A673 (cell line): ENCODE measurements at regions not wholly inside any gene's neighbourhood (a gene's known extent, or its start where the extent isn't known, plus 50 kb on each side); places are given as distances from the start of the nearest gene placed in this dataset.
"Not testable (repeated sequence)": the region's sequence is repeated elsewhere in the genome, so short reads cannot be mapped to it uniquely, and the experiment has no call there.

Experiments used
- BruUV-seq: library from RNA; stranded (reverse); fragments of 400-500 nt; replicated peaks from 2 replicates; lab custom pipeline; 2021; lab: Mats Ljungman, UMichigan
- CTCF ChIA-PET: fragments of 300-600 bp; sonication (Branson Sonifier 250); formaldehyde crosslinking; loops from one replicate; lab custom pipeline; 2022; ENCODE audit warnings: antibody characterized with exemption; lab: Charles Lee
- POLR2A ChIA-PET: fragments of 300-600 bp; sonication (Branson Sonifier 250); formaldehyde crosslinking; loops from one replicate; lab custom pipeline; 2022; ENCODE audit warnings: antibody characterized with exemption; ENCODE audit not compliant: low non-redundant PET; lab: Charles Lee
- DNase-seq: peaks from one replicate; pipeline ENCODE4 v3.0.0-alpha.2; 2015; ENCODE audit warnings: low spot score
- H3K27ac ChIP-seq: fragments of 200-600 bp; sonication (generic); 2 replicates; pipeline ENCODE4 v1.5.1; 2016; ENCODE audit warnings: mixed run types, low read depth, mild to moderate bottlenecking, mixed read lengths, antibody characterized with exemption, low read length; ENCODE audit not compliant: poor library complexity, severe bottlenecking
- H3K27me3 ChIP-seq: fragments of 200-600 bp; sonication (generic); replicated peaks from 2 replicates; pipeline ENCODE4 v1.6.1; 2017; ENCODE audit warnings: mixed run types, low read depth, mild to moderate bottlenecking, mixed read lengths, antibody characterized with exemption, low read length; ENCODE audit not compliant: insufficient read depth, poor library complexity
- H3K36me3 ChIP-seq: fragments of 200-600 bp; sonication (generic); 2 replicates; pipeline ENCODE4 v1.6.1; 2016; ENCODE audit warnings: mixed run types, mild to moderate bottlenecking, mixed read lengths, antibody characterized with exemption, low read length; ENCODE audit not compliant: insufficient read depth, poor library complexity, severe bottlenecking
- H3K4me1 ChIP-seq: fragments of 200-600 bp; sonication (generic); 2 replicates; pipeline ENCODE4 v1.6.1; 2017; ENCODE audit warnings: mixed run types, mild to moderate bottlenecking, mixed read lengths, antibody characterized with exemption, low read length; ENCODE audit not compliant: insufficient read depth, poor library complexity, severe bottlenecking
- H3K4me3 ChIP-seq: fragments of 200-600 bp; sonication (generic); 2 replicates; pipeline ENCODE4 v1.5.1; 2016; ENCODE audit warnings: low read depth, mixed run types, mild to moderate bottlenecking, mixed read lengths, low read length; ENCODE audit not compliant: poor library complexity, severe bottlenecking
- H3K9me3 ChIP-seq: fragments of 200-600 bp; sonication (generic); 2 replicates; pipeline ENCODE4 v1.6.1; 2016; ENCODE audit warnings: mixed run types, low read depth, mild to moderate bottlenecking, mixed read lengths, antibody characterized with exemption, low read length; ENCODE audit not compliant: poor library complexity, severe bottlenecking
- CTCF ChIP-seq: fragments of 300-800, 200-600 bp; sonication (generic); conservative IDR thresholded peaks from 2 replicates; pipeline ENCODE4 v1.5.1; 2017; ENCODE audit warnings: low read depth, mild to moderate bottlenecking, antibody characterized with exemption, low read length, moderate library complexity, mixed read lengths
- EZH2 ChIP-seq: fragments of 200-600 bp; sonication (generic); IDR thresholded peaks from 2 replicates; pipeline ENCODE4 v1.6.1; 2017; ENCODE audit warnings: borderline replicate concordance, low read depth, mild to moderate bottlenecking, mixed read lengths, antibody characterized with exemption, low read length; ENCODE audit not compliant: poor library complexity, severe bottlenecking
- intact Hi-C: fragments of 100-400 bp; cut with micrococcal nuclease; formaldehyde crosslinking; loops from one replicate; pipeline ENCODE4 v1.10.0; 2022; ENCODE audit not compliant: unreplicated experiment

GRCh38 chr9:32200896-32201295, 183.5 kb upstream of the ACO1 start:
- Histone ChIP-seq H3K27ac (no peak overlapping the region), H3K4me1 (no peaks in the 10 kb centered on the region), H3K9me3 (no peaks in the 10 kb centered on the region), H3K27me3 (no peaks in the 10 kb centered on the region), H3K4me3 (no peak overlapping the region), H3K36me3 (no peaks in the 10 kb centered on the region)
- no peak for TF ChIP-seq EZH2
- no peak for TF ChIP-seq CTCF
- POLR2A ChIA-PET: no interaction called here
- no peak for DNase-seq
- no TSS peak for BruUV-seq
- intact Hi-C loops: no loop called here
- CTCF ChIA-PET: no interaction called here

DNA sequence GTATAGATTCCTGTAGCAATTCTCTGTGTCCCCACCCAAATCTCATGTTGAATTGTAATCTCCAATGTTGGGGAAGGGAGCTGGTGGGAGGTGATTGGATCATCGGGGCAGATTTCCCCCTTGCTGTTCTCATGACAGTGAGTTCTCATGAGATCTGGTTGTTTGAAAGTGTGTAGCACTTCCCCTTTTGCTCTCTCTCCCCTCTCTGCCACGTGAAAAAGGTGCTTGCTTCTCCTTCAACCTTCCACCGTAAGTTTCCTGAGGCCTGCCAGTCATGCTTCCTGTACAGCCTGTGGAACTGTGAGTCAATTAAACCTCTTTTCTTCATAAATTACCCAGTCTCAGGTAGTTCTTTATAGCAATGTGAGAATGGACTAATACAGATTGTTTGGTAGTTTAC, 175.3 kb upstream of the ACO1 start:
- CTCF ChIA-PET: not testable (repeated sequence)

GRCh38 chr9:32218100-32218767, 166.2 kb upstream of the ACO1 start:
- no peak overlapping the region for H3K27ac ChIP-seq

More for the DNA sequence above, 175.3 kb upstream of the ACO1 start:
- H3K36me3 ChIP-seq, H3K27me3 ChIP-seq, BruUV-seq, H3K4me3 ChIP-seq, H3K27ac ChIP-seq, POLR2A ChIA-PET, H3K4me1 ChIP-seq, DNase-seq, intact Hi-C loops, H3K9me3 ChIP-seq: not testable (repeated sequence)

More at GRCh38 chr9:32218100-32218767, 166.2 kb upstream of the ACO1 start:
- TF ChIP-seq CTCF (no peak), EZH2 (no peak)
- BruUV-seq: no TSS peak
- Histone ChIP-seq H3K9me3 (no peaks in the 10 kb centered on the region), H3K4me3 (no peak overlapping the region), H3K27me3 (no peaks in the 10 kb centered on the region), H3K36me3 (no peaks in the 10 kb centered on the region), H3K4me1 (no peaks in the 10 kb centered on the region)
- CTCF ChIA-PET: no interaction called here
- POLR2A ChIA-PET: no interaction called here
- intact Hi-C loops: no loop called here
- no peak for DNase-seq
